ENCODE measurements at regions not wholly inside any gene's neighbourhood (a gene's known extent, or its start where the extent isn't known, plus 50 kb on each side); places are given as distances from the start of the nearest gene placed in this dataset.

- H3K4me3 ChIP-seq (ENCODE audit: low read depth, low read length) = no peak overlapping the region
- no peak for TF ChIP-seq CTCF (IDR thresholded peaks at IDR 0.05; ENCODE audit: borderline replicate concordance, insufficient read depth, low read depth, low read length)
Observed at GRCh38 chr6:23371132-23371915, 754.7 kb upstream of the NRSN1 start.

- no peak overlapping the region for H3K4me3 ChIP-seq (ENCODE audit: low read depth, low read length)
- no peak for TF ChIP-seq CTCF (IDR thresholded peaks at IDR 0.05; ENCODE audit: borderline replicate concordance, insufficient read depth, low read depth, low read length)
Observed at GRCh38 chr6:23377830-23378229, 748.2 kb upstream of the NRSN1 start.

GRCh38 chr6:23380465-23380864 is 745.5 kb upstream of the NRSN1 start:
- no peak overlapping the region for H3K4me3 ChIP-seq (ENCODE audit: low read depth, low read length)
- no peak for TF ChIP-seq CTCF (IDR thresholded peaks at IDR 0.05; ENCODE audit: borderline replicate concordance, insufficient read depth, low read depth, low read length)

- no peak for TF ChIP-seq CTCF (IDR thresholded peaks at IDR 0.05; ENCODE audit: borderline replicate concordance, insufficient read depth, low read depth, low read length)
- H3K4me3 ChIP-seq (ENCODE audit: low read depth, low read length) = no peak overlapping the region
Observed at GRCh38 chr6:23388086-23388783, 737.8 kb upstream of the NRSN1 start.

GRCh38 chr6:23389386-23389785 is 736.6 kb upstream of the NRSN1 start:
- no peak overlapping the region for H3K4me3 ChIP-seq (ENCODE audit: low read depth, low read length)
- no peak for TF ChIP-seq CTCF (IDR thresholded peaks at IDR 0.05; ENCODE audit: borderline replicate concordance, insufficient read depth, low read depth, low read length)

- H3K4me3 ChIP-seq (ENCODE audit: low read depth, low read length) = no peak overlapping the region
- no peak for TF ChIP-seq CTCF (IDR thresholded peaks at IDR 0.05; ENCODE audit: borderline replicate concordance, insufficient read depth, low read depth, low read length)
Observed at GRCh38 chr6:23390221-23390620, 735.8 kb upstream of the NRSN1 start.

- H3K4me3 ChIP-seq (ENCODE audit: low read depth, low read length) = no peak overlapping the region
- TF ChIP-seq CTCF (IDR thresholded peaks at IDR 0.05; ENCODE audit: borderline replicate concordance, insufficient read depth, low read depth, low read length) = no peak
Observed at GRCh38 chr6:23394681-23395080, 731.3 kb upstream of the NRSN1 start.

All from GM12875 (cell line).